ENCODE measurements at regions not wholly inside any gene's neighbourhood (a gene's known extent, or its start where the extent isn't known, plus 50 kb on each side); places are given as distances from the start of the nearest gene placed in this dataset.

- TF ChIP-seq CTCF (IDR thresholded peaks at IDR 0.05) = no peak
- TF ChIP-seq POLR2A (IDR thresholded peaks at IDR 0.05) = no peak
Observed at GRCh38 chr2:104597942-104598341, 256.0 kb upstream of the POU3F3 start.
